ENCODE measurements at regions not wholly inside any gene's neighbourhood (a gene's known extent, or its start where the extent isn't known, plus 50 kb on each side); places are given as distances from the start of the nearest gene placed in this dataset.

DNA sequence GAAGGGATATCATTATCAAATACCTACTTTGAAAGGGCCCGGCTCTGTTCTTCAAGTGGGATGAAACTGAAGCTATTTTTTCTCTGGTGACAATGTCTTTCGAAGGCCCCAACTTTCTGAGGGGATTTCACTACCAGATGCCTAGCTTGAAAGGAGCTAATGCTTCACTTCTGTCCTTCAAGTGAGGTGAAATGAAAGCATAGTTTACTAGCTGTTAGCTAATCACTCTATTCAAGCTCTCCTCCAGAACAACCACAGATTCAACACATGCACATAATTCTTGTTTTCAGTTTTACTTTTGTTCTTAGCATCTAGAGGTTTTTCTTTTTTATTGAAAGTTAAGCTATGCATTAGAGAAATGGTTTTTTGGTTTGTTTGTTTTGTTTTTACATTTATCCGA lies 571.4 kb downstream of the NOVA1 start:
- H2AFZ ChIP-seq (ENCODE audit: low read depth, low read length) = no peak overlapping the region
- no peaks in the 10 kb centered on the region for H3K9me1 ChIP-seq (ENCODE audit: control insufficient read depth, insufficient read depth, low read length)
- no peaks in the 10 kb centered on the region for H4K20me1 ChIP-seq (replicated peaks; ENCODE audit: control insufficient read depth, insufficient read depth, low read length)
- H3K36me3 ChIP-seq (ENCODE audit: control insufficient read depth, insufficient read depth, low read length) = no peaks in the 10 kb centered on the region
- WGBS (ENCODE audit: insufficient coverage, low coverage, missing lambda C conversion rate) = 0% methylated on average over 3 of the region's 3 CpGs
- H3K4me3 ChIP-seq = no peak overlapping the region
- H3K9ac ChIP-seq (ENCODE audit: insufficient read depth in 1 of 2, low read depth in 2 of 2, low read length in 2 of 2) = no peak overlapping the region
- FAIRE-seq (no peak), ATAC-seq (no peak), DNase-seq (ENCODE audit: extremely low read depth in 1 of 4, low spot score in 3 of 4) (no peak)
- H3K27ac ChIP-seq (ENCODE audit: extremely low read depth, low read depth, low read length) = no peak overlapping the region
- POLR2A ChIA-PET = interaction anchor here (0.6 kb wide), 1 partner anchor 17 kb away, joined by 3 read pairs; no protein-coding TSS in a partner anchor
- CTCF ChIA-PET (ENCODE audit: low intra/inter-chr PET ratio) = no interaction called here
- in situ Hi-C loops (cut with MboI) = no loop called here
- H3K9me3 ChIP-seq (replicated peaks; ENCODE audit: control insufficient read depth, insufficient read depth, low read depth, low read length) = no peaks in the 10 kb centered on the region
- no peak overlapping the region for H3K4me2 ChIP-seq (ENCODE audit: insufficient read depth, low read length)
- H3K4me1 ChIP-seq (replicated peaks in 1 of 2; ENCODE audit: control insufficient read depth in 2 of 2, insufficient read depth in 2 of 2, low read length in 2 of 2) = no peaks in the 10 kb centered on the region
- intact Hi-C loops (cut with micrococcal nuclease) = no loop called here
- H3K79me2 ChIP-seq (ENCODE audit: control insufficient read depth, insufficient read depth, low read length) = no peaks in the 10 kb centered on the region
- BruUV-seq (replicated peaks) = no TSS peak
- H3K27me3 ChIP-seq (ENCODE audit: control insufficient read depth in 2 of 2, insufficient read depth in 2 of 2, low read length in 2 of 2) = no peaks in the 10 kb centered on the region
- TF ChIP-seq, protein P1, sequence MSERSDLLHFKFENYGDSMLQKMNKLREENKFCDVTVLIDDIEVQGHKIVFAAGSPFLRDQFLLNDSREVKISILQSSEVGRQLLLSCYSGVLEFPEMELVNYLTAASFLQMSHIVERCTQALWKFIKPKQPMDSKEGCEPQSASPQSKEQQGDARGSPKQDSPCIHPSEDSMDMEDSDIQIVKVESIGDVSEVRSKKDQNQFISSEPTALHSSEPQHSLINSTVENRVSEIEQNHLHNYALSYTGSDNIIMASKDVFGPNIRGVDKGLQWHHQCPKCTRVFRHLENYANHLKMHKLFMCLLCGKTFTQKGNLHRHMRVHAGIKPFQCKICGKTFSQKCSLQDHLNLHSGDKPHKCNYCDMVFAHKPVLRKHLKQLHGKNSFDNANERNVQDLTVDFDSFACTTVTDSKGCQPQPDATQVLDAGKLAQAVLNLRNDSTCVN (CRISPR knock-in tag; IDR thresholded peaks at IDR 0.05) = no peak
- TF ChIP-seq ZNF232 (CRISPR knock-in tag; IDR thresholded peaks at IDR 0.05) (no peak), TAF9B (IDR thresholded peaks at IDR 0.05; ENCODE audit: partially characterized antibody) (no peak), NONO (IDR thresholded peaks at IDR 0.05; ENCODE audit: low read depth in 2 of 2, low read length in 1 of 2) (no peak), THRAP3 (IDR thresholded peaks at IDR 0.05; ENCODE audit: borderline replicate concordance) (no peak), SMAD4 (CRISPR knock-in tag; conservative IDR thresholded peaks at IDR 0.05) (no peak), STAG1 (CRISPR knock-in tag; IDR thresholded peaks at IDR 0.05; ENCODE audit: borderline replicate concordance) (no peak), POLR3A (IDR thresholded peaks at IDR 0.05; ENCODE audit: borderline replicate concordance, extremely low read depth, insufficient read depth, insufficient read length) (no peak), ZC3H8 (IDR thresholded peaks at IDR 0.05) (no peak), GATAD2B (IDR thresholded peaks at IDR 0.05; ENCODE audit: borderline replicate concordance) (no peak)
- TF ChIP-seq, protein P2, sequence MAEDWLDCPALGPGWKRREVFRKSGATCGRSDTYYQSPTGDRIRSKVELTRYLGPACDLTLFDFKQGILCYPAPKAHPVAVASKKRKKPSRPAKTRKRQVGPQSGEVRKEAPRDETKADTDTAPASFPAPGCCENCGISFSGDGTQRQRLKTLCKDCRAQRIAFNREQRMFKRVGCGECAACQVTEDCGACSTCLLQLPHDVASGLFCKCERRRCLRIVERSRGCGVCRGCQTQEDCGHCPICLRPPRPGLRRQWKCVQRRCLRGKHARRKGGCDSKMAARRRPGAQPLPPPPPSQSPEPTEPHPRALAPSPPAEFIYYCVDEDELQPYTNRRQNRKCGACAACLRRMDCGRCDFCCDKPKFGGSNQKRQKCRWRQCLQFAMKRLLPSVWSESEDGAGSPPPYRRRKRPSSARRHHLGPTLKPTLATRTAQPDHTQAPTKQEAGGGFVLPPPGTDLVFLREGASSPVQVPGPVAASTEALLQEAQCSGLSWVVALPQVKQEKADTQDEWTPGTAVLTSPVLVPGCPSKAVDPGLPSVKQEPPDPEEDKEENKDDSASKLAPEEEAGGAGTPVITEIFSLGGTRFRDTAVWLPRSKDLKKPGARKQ (CRISPR knock-in tag; IDR thresholded peaks at IDR 0.05) = no peak
- TF ChIP-seq, protein P3, sequence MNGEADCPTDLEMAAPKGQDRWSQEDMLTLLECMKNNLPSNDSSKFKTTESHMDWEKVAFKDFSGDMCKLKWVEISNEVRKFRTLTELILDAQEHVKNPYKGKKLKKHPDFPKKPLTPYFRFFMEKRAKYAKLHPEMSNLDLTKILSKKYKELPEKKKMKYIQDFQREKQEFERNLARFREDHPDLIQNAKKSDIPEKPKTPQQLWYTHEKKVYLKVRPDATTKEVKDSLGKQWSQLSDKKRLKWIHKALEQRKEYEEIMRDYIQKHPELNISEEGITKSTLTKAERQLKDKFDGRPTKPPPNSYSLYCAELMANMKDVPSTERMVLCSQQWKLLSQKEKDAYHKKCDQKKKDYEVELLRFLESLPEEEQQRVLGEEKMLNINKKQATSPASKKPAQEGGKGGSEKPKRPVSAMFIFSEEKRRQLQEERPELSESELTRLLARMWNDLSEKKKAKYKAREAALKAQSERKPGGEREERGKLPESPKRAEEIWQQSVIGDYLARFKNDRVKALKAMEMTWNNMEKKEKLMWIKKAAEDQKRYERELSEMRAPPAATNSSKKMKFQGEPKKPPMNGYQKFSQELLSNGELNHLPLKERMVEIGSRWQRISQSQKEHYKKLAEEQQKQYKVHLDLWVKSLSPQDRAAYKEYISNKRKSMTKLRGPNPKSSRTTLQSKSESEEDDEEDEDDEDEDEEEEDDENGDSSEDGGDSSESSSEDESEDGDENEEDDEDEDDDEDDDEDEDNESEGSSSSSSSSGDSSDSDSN (IDR thresholded peaks at IDR 0.05; ENCODE audit: borderline replicate concordance in 1 of 2, low read depth in 2 of 2, low read length in 2 of 2) = no peak
- TF ChIP-seq, protein P4, sequence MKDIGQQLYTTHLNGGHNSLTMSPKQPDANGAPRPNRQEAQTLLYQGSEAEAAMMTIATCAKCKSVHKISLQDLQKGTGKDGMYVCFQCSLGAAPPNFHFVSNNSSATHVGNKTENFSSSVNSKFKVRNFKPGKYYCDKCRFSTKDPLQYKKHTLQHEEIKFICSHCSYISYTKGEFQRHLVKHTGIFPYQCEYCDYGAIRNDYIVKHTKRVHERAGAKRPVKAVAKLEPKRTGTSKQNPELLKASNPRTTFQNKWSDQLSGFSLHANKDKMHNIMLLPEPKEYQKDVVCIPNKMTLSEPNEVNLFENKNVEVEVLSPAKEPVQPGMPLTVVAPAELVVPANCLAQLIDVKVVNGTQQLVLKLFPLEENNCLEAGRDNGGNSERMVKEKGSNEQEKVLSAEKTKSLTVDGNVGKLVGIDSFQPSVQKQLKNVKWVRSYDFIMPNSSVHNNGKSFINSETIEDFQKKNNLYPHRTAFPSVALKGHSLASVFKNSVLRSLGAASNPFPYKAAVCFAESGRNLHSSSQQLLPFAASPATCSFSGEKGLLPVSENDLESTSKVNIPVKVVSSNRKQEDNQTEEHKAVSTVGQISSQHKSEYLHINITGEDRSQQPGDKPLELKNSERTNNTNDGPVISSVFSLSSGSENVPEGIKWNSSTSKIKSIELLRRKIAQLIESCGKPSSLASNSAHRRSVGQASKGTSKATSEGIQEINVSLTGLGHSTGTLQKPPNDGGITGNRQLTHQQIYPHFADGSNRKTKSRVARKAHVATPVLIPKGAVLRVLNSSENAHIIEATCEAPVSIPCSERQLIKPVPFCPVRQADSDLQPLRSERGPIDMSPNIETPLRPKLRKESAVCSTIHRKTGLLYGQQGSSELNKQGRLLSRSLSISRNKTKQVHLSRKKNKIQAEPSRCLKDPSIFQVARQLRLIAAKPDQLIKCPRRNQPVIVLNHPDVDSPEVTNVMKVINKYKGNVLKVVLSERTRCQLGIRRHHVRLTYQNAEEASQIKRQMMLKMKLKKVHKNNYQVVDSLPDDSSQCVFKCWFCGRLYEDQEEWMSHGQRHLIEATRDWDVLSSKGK (CRISPR knock-in tag; IDR thresholded peaks at IDR 0.05) = no peak

All from K562 (cell line).